ENCODE measurements at regions not wholly inside any gene's neighbourhood (a gene's known extent, or its start where the extent isn't known, plus 50 kb on each side); places are given as distances from the start of the nearest gene placed in this dataset.
"Not testable (repeated sequence)": the region's sequence is repeated elsewhere in the genome, so short reads cannot be mapped to it uniquely, and the experiment has no call there.

DNA sequence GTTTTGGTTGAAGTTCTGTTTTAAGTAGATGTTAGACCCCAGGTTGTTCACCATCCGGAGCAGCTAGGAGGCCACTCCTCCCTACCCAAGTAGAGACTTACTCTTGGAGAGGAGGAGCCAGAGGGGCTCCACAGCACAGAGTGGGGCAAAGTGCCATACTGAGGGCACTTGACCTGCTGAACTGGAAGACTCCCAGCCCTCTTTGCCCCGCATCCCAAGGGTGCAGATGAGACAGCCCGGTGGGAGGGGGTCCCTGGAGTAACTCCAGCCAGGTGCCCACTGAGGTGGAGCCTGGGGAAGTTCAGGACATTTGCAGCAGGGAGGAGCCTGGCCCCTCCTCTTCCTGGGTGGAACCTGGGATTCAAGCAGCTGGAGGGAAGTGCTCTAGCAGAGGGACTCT is 102.1 kb upstream of the GPR6 start:
- no peak for DNase-seq (ENCODE audit: low read depth)
- Histone ChIP-seq H3K27me3 (replicated peaks; ENCODE audit: control insufficient read depth, insufficient read depth, low read length) (no peaks in the 10 kb centered on the region), H3K4me3 (ENCODE audit: low read length) (no peak overlapping the region), H3K36me3 (ENCODE audit: control insufficient read depth, insufficient read depth, low read length, severe bottlenecking) (no peaks in the 10 kb centered on the region), H3K4me1 (ENCODE audit: control insufficient read depth, insufficient read depth, low read length) (peaks cover 14% of the 10 kb centered on the region), H3K9ac (ENCODE audit: low read length) (no peak overlapping the region), H3K9me3 (ENCODE audit: control insufficient read depth, low read length) (no peaks in the 10 kb centered on the region)

DNA sequence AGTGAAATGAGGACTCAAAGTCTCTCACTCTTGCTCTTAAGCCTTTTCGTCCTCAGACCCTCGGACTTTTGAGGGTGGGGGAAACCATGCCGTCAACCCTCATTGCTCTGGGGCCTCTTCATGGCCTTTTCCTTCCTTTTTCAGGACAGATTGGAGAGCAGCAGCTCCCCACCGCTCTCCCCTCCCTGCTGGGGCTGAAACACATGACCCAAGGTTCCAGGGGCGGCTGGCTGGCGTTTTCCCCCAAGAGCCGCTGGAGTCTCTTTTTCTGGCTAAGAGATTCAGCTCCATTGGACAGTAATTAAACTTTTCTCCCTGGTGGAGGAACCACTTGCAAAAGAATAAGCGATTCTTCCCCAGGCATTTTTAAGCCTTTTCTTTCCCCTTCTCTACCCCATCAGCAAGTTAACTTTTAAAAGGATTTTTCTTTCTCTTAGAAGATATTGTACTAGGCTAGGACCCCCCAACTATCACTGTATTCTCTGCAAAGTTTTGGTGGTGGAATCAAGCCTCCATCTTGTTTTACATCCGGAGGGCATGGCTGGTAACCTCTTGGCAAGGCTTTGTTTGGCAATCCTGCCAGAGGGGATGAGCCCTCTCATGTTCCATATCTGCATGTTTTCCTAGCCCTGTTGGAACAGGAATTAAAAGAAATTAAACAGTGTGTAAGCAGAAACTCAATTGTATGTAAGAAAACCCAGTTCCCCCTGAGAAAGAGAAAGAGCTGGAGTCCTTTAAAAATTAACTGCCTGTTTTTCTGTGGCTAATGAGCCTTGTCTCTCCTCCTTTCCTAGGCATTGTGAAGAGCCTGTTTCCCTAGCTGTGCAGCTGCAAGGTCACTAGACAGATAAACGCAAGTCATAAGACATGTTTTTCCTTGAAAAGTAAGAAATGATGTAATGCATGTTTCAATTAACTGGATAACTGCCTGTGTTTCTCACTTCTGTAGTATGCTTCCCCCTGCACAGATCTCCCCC is 100.8 kb upstream of the GPR6 start:
- peaks cover 14% of the 10 kb centered on the region for H3K4me1 ChIP-seq (ENCODE audit: control insufficient read depth, insufficient read depth, low read length)
- H3K27me3 ChIP-seq (replicated peaks; ENCODE audit: control insufficient read depth, insufficient read depth, low read length) = no peaks in the 10 kb centered on the region
- no peak overlapping the region for H3K4me3 ChIP-seq (ENCODE audit: low read length)
- H3K9ac ChIP-seq (ENCODE audit: low read length) = no peak overlapping the region
- H3K36me3 ChIP-seq (ENCODE audit: control insufficient read depth, insufficient read depth, low read length, severe bottlenecking) = no peaks in the 10 kb centered on the region
- DNase-seq (ENCODE audit: low read depth) = no peak
- no peaks in the 10 kb centered on the region for H3K9me3 ChIP-seq (ENCODE audit: control insufficient read depth, low read length)

DNA sequence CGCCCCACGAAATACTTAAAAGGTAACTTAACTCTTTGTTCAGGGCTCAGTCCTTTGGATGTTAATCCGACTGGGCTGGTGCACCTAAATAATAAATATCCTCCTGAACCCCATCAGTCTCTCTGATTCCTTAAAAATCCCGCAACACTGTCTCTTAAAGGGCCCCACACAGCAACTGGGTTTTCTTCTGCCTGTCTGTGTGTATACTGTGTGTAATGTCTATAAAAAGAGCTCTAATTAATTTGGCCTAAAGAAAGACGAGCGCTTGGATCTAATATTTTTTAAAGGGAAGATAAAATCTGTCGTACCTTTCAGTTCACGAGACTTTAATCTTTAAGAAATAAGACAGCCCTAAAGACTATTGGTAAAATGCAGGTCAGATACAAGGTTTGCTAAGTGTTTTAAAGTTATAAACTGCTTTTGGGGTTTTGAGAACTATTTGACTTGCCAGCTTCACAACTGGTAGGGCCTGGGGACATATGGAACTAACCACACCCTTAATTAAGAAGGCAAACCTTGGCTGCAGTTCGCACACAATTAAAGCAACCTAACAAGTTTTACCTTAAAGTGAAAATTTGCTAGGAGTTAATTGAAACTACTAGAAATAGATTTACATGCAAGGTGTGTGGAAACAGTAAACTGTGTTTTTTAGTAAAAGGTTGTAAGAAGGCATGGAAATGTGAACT is 100.0 kb upstream of the GPR6 start:
- not testable (repeated sequence) for H3K9ac ChIP-seq (ENCODE audit: low read length); DNase-seq (ENCODE audit: low read depth); H3K27me3 ChIP-seq (replicated peaks; ENCODE audit: control insufficient read depth, insufficient read depth, low read length); H3K36me3 ChIP-seq (ENCODE audit: control insufficient read depth, insufficient read depth, low read length, severe bottlenecking); H3K9me3 ChIP-seq (ENCODE audit: control insufficient read depth, low read length); H3K4me3 ChIP-seq (ENCODE audit: low read length)
- H3K4me1 ChIP-seq (ENCODE audit: control insufficient read depth, insufficient read depth, low read length) = peaks cover 14% of the 10 kb centered on the region

DNA sequence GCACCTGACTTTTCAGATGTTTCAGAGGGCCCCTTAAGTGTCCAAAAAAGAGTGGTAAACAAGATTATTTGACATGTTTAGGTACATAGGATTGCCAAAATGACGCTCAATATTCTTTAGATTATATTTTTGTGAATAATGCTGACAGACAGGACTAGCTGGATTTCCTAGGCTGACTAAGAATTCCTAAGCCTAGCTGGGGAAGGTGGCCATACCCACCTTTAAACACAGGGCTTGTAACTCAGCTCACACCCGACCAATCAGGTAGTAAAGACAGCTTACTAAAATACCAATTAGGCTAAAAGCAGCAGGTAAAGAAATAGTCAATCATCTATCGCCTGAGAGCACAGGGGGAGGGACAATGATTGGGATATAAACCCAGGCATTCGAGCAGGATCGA is 99.0 kb upstream of the GPR6 start:
- not testable (repeated sequence) for H3K9me3 ChIP-seq (ENCODE audit: control insufficient read depth, low read length); H3K9ac ChIP-seq (ENCODE audit: low read length); H3K36me3 ChIP-seq (ENCODE audit: control insufficient read depth, insufficient read depth, low read length, severe bottlenecking); H3K4me3 ChIP-seq (ENCODE audit: low read length); DNase-seq (ENCODE audit: low read depth); H3K27me3 ChIP-seq (replicated peaks; ENCODE audit: control insufficient read depth, insufficient read depth, low read length)
- peaks cover 14% of the 10 kb centered on the region for H3K4me1 ChIP-seq (ENCODE audit: control insufficient read depth, insufficient read depth, low read length)

DNA sequence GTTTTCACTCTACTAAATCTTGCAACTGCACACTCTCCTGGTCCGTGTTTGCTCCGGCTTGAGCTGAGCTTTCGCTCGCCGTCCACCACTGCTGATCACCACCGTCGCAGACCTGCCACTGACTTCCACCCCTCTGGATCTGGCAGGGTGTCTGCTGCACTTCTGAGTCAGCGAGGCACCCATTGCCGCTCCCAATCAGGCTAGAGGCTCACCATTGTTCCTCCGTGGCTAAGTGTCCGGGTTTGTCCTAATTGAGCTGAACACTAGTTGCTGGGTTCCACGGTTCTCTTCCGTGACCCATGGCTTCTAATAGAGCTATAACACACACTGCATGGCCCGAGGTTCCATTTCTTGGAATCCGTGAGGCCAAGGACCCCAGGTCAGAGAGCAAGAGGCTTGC is 98.6 kb upstream of the GPR6 start:
- H3K4me3 ChIP-seq (ENCODE audit: low read length) = no peak overlapping the region
- H3K9me3 ChIP-seq (ENCODE audit: control insufficient read depth, low read length) = no peaks in the 10 kb centered on the region
- no peak overlapping the region for H3K9ac ChIP-seq (ENCODE audit: low read length)
- no peak for DNase-seq (ENCODE audit: low read depth)
- H3K4me1 ChIP-seq (ENCODE audit: control insufficient read depth, insufficient read depth, low read length) = peaks cover 14% of the 10 kb centered on the region
- H3K36me3 ChIP-seq (ENCODE audit: control insufficient read depth, insufficient read depth, low read length, severe bottlenecking) = no peaks in the 10 kb centered on the region
- no peaks in the 10 kb centered on the region for H3K27me3 ChIP-seq (replicated peaks; ENCODE audit: control insufficient read depth, insufficient read depth, low read length)

DNA sequence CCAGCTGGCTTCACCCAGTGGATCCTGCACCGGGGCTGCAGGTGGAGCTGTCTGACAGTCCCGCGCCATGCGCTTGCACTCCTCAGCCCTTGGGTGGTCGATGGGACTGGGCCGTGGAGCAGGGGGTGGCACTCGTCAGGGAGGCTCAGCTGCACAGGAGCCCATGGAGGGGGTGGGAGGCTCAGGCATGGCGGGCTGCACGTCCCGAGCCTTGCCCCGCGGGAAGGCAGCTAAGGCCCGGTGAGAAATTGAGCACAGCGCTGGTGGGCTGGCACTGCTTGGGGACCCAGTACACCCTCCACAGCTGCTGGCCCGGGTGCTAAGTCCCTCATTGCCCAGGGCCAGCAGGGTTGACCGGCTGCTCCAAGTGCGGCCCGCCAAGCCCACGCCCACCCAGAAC is 97.0 kb upstream of the GPR6 start:
- not testable (repeated sequence) for H3K9ac ChIP-seq (ENCODE audit: low read length); H3K36me3 ChIP-seq (ENCODE audit: control insufficient read depth, insufficient read depth, low read length, severe bottlenecking); H3K4me3 ChIP-seq (ENCODE audit: low read length); DNase-seq (ENCODE audit: low read depth); H3K9me3 ChIP-seq (ENCODE audit: control insufficient read depth, low read length); H3K27me3 ChIP-seq (replicated peaks; ENCODE audit: control insufficient read depth, insufficient read depth, low read length)
- peaks cover 14% of the 10 kb centered on the region for H3K4me1 ChIP-seq (ENCODE audit: control insufficient read depth, insufficient read depth, low read length)

DNA sequence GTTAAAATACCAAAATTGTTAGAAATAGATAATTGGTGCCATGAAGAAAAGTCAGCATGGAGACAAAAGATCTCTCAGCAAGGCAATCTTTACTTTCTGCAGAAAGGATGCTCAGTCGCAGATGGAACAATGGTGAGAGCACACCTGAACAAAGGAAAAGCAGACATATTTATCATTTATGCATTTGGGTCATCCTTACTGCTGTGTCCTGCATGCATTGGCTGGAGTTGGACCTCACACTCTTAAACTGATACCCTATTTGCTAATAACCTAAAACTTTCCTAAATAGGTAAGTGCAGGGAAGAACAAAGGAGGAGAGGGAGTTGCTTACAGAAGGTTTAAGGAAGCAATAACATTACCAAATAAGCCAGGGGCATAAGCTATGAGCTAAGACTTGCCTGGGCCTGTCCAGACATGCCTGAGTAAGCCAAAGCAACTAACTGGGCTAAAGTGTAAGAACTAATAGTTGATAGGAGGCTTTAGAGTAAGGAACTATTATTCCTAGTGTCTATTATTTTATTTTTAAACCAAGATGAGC is 96.1 kb upstream of the GPR6 start:
- DNase-seq (ENCODE audit: low read depth); H3K36me3 ChIP-seq (ENCODE audit: control insufficient read depth, insufficient read depth, low read length, severe bottlenecking); H3K9ac ChIP-seq (ENCODE audit: low read length); H3K4me3 ChIP-seq (ENCODE audit: low read length); H3K27me3 ChIP-seq (replicated peaks; ENCODE audit: control insufficient read depth, insufficient read depth, low read length); H3K9me3 ChIP-seq (ENCODE audit: control insufficient read depth, low read length): not testable (repeated sequence)
- H3K4me1 ChIP-seq (ENCODE audit: control insufficient read depth, insufficient read depth, low read length) = peaks cover 14% of the 10 kb centered on the region

DNA sequence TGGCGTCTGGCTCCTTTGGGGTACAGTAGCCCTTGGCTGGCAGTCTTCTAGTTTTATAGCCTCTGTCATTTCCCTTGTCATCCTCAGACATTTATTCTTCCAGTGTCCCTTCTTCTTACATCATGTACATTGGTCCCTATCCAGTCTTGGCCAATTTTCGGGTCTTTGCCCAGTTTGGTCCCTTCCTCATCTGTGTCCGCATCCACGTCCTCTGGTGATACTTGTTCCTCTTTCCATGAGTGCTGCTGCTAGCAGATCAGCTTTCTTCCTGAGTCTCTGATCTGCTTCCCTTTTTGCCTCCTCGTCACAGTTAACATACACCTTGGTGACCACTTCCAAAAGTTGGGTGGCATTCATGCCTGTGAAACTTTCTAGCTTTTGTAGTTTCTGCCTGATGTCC is 86.2 kb upstream of the GPR6 start:
- Histone ChIP-seq H3K27me3 (replicated peaks; ENCODE audit: control insufficient read depth, insufficient read depth, low read length) (no peaks in the 10 kb centered on the region), H3K9me3 (ENCODE audit: control insufficient read depth, low read length) (no peaks in the 10 kb centered on the region), H3K36me3 (ENCODE audit: control insufficient read depth, insufficient read depth, low read length, severe bottlenecking) (no peaks in the 10 kb centered on the region), H3K4me1 (ENCODE audit: control insufficient read depth, insufficient read depth, low read length) (peaks cover 21% of the 10 kb centered on the region), H3K4me3 (ENCODE audit: low read length) (no peak overlapping the region), H3K9ac (ENCODE audit: low read length) (no peak overlapping the region)
- DNase-seq (ENCODE audit: low read depth) = no peak

DNA sequence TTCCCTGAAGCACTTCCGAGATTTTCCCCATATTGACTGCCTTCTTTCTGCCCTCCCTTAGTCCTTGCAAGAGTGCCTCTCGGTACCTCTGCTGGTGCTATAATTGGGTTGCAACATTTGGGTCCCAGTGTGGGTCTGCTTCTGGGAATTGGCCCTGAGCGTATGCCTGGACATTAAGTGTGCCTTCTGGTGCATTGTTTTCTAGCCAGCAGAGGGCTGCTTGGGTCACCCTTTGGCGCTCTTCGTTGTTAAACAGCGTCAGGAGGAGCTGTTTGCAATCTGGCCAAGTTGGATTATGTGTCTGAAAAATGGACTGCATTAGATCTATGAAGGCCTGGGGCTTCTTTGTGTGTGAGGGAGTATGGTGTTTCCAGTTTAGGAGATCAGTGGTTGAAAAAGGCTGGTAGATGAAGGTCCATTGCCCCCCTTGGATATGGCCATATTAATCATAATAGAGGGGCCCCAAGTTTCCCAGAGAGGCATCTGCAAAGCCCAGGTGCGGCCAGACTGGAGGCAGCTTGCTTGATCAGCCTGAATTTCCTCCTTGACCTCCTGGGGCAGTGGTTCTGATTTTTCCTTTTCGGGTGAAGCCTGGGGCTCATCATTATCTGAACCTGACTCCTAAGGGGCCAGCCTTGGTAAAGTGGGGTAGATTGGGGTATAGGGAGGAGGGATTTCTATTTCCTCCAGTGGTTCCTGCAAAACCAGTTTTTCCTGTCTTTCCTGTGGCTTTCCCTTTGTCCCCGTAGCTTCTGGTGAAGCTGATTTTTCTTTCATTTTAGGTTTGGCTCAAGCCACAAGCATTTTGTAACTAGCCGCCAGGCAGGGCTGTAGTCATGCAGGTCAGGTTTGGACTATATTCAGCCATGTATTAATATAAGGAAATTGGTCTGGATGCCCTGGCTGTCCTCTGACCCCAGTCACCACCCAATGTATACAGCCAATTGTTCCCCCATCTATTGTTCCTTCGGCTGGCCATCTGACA is 85.4 kb upstream of the GPR6 start:
- Histone ChIP-seq H3K9ac (ENCODE audit: low read length) (peak overlapping the region; percentile 44), H3K36me3 (ENCODE audit: control insufficient read depth, insufficient read depth, low read length, severe bottlenecking) (no peaks in the 10 kb centered on the region), H3K9me3 (ENCODE audit: control insufficient read depth, low read length) (no peaks in the 10 kb centered on the region), H3K4me1 (ENCODE audit: control insufficient read depth, insufficient read depth, low read length) (peaks cover 21% of the 10 kb centered on the region), H3K4me3 (ENCODE audit: low read length) (no peak overlapping the region), H3K27me3 (replicated peaks; ENCODE audit: control insufficient read depth, insufficient read depth, low read length) (no peaks in the 10 kb centered on the region)
- DNase-seq (ENCODE audit: low read depth) = no peak

DNA sequence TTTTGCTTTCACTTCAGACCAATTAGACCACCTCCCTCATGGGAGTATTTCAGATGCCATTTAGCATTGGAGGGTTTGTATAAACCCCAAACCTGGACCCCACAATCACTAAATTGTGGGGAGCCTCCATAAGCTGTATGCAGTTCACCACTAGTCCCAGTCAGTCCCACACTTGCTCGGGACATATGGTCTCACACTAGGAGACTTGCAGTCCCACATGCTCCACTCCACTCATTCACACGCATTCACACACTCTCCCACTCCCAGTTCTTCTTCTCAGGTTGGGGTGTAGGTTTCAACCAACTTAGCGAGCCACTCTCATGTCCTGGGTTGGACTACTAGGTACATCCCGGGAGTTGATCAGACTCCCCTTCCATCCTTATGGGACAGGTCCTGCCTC is 84.5 kb upstream of the GPR6 start:
- Histone ChIP-seq H3K36me3 (ENCODE audit: control insufficient read depth, insufficient read depth, low read length, severe bottlenecking) (no peaks in the 10 kb centered on the region), H3K4me3 (ENCODE audit: low read length) (no peak overlapping the region), H3K9me3 (ENCODE audit: control insufficient read depth, low read length) (no peaks in the 10 kb centered on the region), H3K9ac (ENCODE audit: low read length) (no peak overlapping the region), H3K27me3 (replicated peaks; ENCODE audit: control insufficient read depth, insufficient read depth, low read length) (no peaks in the 10 kb centered on the region), H3K4me1 (ENCODE audit: control insufficient read depth, insufficient read depth, low read length) (peaks cover 21% of the 10 kb centered on the region)
- DNase-seq (ENCODE audit: low read depth) = no peak

Data from adipocyte (in vitro differentiated cells).